GM21723 (cell line): ENCODE measurements at regions not wholly inside any gene's neighbourhood (a gene's known extent, or its start where the extent isn't known, plus 50 kb on each side); places are given as distances from the start of the nearest gene placed in this dataset.

Source experiments
- ATAC-seq: cut with Tn5 transposase; IDR thresholded peaks from one replicate; pipeline ENCODE4 v1.9.1; 2021; ENCODE audit warnings: mild to moderate bottlenecking, moderate library complexity; ENCODE audit not compliant: unreplicated experiment

DNA sequence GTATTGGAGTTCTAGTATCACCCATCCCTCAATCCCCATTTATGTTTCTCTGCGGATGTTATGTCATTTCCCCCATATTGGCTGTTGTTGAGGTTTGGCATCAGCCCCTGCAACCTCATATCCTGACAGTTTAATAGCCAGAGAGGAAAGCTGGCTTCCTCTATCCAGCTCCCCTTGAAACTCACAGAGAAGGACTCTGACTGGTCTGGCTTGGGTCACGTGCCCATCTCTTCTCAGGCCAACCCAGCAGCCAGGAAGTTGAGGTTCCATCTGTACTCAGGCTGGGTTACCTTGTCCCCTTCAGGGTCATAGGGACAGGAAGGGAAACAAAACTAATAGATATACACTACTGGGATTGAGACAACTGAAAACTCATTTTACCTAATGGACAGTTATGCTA is 148.0 kb upstream of the SLC14A2 start:
- ATAC-seq: no peak

DNA sequence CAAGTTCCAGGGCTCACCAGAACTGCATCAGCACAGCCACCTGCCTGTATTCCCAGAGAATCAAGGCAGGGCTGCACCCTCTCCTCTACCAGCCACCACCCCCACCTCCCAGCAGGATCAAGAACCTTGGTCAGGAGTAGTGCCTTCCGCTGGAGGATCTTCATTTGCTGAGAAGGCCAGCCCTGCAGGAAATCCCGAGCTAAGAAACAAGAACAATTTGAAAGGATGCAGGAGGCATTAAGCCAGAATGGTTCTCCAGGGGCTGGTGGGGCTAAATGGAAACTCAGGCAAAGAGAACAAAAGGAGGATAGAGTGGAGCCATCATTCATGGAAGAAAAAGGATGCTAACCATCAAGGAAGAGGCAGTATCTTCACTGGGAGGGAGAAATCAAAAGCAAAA is 147.3 kb upstream of the SLC14A2 start:
- no peak for ATAC-seq

DNA sequence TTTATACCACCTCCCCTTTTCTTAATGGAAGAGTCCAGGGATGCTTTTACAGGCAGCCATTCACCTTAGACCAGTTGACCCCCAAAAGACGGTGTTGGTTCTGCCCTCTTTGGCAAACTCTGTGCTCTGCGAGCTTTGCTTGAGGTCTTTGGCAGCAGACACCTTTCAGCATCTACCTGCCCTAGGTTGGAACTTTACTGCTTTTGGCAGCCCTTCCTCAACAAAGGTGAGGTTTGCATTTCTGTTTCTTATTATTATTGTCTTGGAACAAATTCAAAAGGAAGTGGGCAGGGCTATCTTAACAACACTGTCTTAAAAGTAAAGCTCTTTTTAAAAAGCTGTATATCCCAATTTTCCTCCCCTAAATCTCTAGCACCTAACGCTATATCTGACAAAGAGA is 136.4 kb upstream of the SLC14A2 start:
- ATAC-seq: no peak

DNA sequence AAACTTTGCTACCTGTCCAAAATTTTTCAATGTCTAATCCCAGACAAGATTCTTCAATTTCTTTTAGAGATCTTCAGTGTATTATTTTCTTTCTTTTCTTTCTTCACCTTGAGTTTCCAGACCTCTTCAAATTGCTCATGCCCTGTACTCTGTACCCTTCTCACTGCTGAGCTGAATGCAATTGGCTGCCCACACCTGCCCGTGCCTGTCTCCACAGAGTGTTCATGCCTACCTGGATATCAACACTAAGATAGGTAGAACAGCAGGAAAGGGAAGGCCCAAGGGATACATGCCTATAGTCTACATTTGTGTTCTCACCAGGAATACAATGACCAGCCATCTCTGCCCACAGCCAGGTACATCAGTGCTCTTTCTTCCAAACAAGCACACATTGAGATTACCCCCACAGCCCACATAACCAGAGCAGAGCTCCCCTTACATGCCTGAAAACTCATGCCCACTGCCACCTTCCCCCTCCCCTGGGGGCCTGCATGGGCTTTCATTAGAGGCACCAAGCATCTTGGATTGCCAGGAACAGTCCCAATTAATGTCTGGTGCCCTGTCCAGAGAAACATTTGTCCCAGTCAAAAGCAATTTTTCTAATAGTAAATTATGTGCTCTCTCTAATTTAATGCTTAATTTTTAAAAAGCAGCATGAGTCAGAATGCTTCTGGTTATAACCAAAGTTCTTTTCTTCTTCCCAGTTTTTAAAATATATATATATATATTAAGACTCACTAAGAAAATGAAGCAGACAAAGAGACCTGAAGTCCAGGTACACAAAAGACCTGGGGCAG is 134.9 kb upstream of the SLC14A2 start:
- no peak for ATAC-seq

DNA sequence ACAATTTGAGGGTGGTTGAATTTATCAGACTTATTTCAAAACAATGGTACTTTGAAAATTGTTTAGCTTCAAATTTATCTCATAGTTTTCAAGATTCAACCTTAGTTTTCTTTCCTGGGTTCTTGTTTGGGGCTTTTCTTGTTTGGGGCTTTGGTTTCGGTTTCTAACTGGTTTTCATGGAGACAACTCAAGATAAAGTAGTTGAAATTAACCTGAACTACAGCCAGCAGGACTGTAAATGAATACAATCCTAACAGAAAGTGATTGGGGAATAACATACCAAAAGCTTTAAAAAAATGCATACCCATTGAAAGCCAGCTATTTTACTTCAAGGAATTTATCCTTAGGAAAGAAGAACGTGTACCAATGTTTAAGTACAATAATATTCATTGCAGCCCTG is 133.5 kb upstream of the SLC14A2 start:
- no peak for ATAC-seq

DNA sequence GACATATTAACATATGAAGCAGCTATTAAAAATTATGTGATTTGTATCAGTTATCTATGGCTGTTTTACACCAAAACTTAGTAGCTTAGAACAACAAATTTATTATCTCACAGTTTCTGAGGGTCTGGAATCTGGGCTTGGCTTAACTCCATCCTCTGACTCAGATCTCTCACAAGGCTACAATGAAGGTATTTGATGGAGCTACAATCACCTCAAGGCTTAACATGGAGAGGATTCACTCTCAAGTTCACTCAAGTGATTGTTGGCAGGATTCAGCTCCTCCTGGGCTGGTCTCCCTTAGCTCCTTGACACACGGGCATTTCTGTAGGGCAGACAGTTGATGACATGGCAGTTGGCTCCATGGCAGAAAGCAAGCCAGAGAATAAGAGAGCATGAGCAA is 133.0 kb upstream of the SLC14A2 start:
- no peak for ATAC-seq

DNA sequence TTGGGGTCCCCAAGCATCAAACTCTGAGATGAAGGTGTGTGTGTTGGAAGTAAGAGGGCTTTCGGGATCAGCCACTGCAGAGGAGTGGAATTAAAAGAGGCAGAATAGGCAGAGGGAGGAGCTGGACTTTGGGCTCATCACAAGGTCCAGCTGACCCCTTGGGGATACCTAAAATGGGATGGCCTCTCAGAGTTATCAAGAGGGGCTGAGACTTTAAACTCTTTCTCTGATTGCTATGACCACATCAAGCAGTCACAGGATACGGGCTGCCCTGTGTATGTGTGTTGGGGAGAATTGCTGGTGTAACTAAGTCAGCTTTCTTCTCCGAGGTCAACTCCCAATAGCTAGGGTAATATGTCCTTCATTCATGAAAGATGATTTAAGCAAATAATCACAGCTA is 127.7 kb upstream of the SLC14A2 start:
- no peak for ATAC-seq

DNA sequence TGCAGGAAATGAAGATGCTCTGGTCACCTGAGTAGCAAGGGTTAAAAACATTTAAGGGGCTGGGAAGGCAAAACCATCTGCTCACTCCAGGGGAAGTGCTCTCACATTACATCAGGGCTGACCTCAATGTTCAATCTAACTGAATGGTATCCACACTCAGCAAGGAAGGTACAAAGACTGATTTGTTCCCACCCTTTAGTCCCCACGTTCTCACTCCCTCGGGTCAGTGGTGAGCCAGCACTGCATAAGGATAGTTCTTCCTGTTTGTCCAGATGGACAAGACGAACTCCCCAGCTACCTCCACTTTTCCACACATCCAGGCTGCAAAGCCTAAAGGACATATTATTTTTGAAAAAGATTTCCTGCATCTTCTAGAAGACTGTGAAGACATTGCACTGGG is 126.6 kb upstream of the SLC14A2 start:
- ATAC-seq: no peak

DNA sequence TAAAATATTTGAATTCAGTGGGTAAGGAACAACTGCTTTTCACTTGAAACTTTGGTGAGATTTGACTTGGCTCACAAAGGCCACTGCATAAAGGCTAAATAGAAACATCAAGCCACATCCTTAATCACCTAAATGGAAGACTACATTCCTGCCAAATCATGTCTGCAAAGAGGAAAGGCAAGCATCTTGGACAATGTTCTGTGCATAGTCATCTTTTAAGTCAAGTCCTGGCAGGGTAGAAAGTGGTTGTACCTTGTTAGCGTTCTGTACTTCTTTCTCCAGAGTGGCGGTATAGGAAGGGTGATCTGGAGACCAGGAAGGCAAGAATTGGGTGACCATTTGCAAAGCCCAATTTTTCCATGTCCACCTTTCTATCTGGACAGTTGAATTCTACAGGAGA is 121.4 kb upstream of the SLC14A2 start:
- no peak for ATAC-seq

DNA sequence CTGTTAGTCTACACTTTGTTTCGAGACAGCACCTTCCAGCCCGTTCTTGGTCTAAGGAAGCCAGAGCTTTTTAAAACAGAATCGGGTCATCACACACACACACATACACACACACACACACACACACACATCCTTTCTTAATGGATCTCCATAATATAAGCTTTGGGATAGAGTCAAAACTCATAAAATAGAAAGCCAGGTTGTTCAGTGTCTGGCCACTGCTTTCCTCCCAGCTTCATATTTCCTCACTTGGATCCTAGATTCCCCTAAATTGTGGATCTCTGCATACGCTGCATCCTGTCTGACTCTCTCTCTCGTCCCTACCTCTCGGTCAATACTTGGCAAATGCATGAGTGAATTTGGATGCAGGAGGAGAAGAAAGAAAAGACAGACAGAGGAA is 120.5 kb upstream of the SLC14A2 start:
- no peak for ATAC-seq

DNA sequence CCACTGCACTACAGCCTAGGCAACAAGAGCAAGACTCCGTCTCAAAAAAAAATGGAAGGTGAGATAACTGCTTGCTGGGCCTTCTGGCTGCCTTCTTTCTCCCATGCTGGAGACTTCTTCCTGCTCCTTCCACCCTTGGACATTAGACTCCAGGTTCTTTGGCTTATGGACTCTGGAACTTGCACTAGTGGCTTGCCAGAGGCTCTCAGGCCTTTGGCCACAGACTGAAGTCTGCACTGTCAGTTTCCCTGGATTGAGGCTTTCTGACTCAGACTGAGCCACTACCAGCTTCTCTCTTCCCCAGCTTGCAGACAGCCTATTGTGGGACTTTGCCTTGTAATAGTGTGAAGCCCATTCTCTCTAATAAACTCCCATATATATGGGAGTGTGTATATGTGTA is 118.5 kb upstream of the SLC14A2 start:
- ATAC-seq: no peak

DNA sequence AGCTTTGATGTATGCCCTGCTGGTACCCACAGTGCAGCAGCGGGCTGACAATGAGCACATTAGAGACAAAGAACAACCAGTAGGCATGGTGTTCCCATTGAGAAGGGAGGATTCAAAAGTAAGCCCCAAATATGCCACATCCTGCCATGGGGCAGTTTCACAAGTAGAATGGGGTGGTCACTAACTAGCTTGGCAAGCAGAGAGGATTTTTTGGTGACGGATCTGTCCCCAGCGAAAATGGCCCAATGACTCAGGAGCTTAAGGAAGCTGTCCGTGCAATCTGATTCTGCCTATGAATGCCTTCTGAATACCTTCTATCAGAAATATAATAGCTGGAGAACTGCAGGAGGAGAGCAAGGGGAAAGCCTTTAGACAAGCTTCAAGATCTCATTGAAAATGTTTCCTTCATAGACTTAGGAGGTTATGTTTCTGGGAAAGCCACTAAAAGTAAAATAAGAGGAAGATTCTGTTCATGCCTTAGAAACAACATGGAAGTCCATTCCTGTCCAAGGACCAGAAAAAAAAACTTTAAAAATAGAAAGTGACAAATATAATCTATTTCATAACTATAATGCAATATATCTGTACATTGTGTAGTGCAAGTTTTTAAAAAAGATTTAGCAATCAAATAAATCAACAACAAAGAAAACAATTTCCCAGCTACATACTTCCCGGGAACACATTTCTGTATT is 117.5 kb upstream of the SLC14A2 start:
- ATAC-seq: no peak

DNA sequence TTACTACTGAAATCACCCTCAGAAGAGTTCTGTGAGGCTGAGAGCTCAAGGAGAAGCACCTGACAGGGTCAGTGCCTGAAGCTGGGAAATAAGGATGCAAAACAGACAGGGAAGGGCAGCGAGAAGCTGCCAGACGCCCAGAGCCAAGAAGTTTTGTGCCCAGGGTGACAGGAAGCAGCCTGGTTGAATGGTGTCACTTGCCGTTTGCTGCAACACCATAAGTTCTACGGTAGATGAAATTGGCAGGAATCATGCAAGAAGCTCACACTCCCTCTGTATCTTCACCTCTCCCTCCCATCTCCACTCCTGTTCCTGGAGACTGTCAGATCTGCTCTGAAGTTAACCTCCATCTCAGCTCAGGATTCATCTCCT is 117.0 kb upstream of the SLC14A2 start:
- no peak for ATAC-seq

DNA sequence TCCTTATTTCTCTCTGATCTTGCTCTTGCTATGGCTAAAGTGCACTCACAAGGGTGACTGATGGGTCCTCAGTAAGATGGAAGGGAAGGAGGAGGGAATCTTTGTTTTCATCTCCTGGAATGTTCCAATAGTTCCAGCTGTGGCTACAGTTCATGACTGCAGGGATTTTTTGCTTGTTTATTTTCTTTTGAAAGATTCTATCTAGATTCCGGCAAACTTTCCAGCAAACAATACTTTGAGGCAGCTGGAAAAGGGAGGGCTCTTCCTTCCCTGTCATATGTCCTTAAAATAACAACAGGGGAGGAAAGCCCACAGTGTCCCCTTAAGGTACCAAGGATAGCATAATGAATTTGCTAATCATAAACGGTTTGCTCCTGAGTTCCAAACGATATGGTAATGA is 111.3 kb upstream of the SLC14A2 start:
- ATAC-seq: no peak

DNA sequence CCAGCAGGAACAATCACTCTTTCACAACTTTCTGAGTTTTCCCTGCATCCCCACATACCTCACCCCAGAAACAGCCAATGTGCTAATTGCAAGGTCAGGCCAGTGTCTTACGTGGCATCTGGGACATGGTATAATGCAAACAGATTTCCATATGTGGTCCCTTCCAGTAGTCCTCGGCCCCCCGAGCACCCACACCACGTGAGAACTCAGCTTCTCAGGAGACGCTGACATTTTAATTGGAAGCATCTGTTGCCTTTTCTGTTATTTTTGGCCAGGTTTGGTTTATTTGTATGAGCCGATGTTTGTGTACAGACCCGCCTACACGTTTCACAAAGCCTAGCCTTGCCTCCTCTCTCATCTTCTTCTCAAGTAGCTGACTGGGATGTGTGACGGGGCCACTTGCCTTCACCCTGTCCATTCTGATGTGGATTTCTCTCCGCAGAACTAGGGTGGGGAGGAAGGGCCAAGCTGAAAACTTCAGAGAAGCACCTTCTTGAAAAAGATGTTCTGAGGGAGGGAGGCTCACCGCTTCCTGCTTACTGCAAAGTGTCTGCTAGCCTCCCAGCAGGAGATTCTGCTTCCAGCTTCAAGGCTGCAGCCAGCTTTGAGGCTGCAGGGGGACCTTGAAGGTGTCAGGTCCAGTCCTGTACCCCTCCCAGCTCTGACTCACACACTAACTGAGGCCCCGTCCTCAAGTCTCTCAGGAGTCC is 109.6 kb upstream of the SLC14A2 start:
- ATAC-seq: no peak

DNA sequence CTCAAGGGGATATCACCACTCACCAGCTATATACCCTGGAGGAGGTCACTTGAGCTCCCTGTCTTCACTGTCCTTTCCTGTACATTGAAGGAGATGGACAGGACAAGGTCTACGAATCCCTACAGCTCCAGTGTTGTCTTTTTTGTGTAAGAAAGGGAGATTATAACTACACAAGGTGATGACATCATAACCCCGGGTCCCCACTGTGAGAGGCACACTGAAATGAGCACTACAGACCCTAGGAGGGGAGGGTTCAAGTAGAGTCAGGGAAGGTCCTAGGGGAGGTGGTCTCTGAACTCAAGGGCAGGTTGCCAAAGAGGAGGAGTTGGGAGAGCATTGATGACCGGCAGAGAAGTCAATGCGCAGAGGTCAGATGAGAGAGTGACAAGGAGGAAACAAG is 108.3 kb upstream of the SLC14A2 start:
- no peak for ATAC-seq

DNA sequence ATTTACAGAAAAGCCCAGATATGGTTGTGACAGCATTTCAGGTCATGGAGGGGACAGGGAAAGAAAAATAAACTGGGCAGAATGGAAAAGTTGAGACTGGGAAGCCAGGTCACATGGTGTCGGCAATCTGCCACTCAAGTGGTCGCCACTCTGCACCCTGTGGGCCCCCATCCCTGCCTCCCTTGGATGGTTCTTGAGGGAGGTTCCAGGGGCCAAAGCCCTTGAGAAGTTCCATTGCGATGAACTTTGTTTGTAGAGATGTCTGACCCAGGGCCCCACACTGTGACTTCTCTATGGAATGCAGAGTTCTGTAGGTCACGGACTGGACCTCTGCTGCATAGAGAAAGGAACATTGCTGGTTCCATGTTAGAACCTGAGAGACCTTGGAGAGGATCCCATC is 105.7 kb upstream of the SLC14A2 start:
- no peak for ATAC-seq

DNA sequence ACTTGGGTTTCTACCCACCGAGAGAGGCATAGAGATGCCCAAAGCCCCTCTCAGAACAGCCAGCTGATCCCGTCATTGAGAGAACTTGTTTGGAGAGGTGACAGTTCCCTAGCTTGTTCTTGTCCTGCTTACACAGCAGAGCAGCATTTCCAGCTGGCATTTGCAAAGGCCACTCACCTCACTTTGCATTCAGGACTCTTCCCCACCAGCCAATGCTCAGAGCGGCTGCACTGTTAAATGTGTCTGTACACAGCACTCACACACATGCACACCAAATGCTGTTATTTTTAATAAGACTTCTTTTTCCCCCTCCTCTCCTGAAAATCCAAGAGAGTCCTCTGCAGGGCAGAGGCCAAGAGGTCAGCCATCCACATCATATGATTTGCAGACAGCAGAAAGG is 104.6 kb upstream of the SLC14A2 start:
- no peak for ATAC-seq

DNA sequence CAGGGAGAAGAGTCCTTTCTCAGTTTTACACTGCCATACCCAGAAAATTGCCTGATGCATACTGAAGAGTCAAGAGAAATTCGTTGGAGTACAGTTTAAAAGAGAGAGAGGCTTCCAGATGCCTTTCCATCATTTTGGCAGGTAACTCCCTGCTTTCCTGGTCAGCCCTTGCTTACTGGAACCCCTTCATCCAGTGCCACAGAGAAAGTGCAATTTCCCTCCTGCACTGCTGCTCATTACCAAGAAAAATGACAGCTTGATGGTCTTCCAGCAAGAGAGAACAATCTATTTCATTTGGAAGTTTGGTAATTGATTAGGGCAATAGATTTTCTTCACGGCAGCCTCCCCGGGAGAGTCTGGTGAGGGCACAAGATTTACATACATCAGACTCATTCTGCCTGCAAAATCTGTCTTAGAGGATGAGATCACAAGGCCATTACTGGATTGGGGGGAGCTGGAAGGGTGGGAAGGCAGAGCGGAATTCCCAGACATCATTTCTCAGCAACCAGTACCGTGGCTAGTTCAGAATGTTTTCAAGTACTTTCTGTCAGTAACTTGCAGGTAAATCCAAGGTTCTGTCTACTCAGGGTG is 102.8 kb upstream of the SLC14A2 start:
- ATAC-seq: no peak

DNA sequence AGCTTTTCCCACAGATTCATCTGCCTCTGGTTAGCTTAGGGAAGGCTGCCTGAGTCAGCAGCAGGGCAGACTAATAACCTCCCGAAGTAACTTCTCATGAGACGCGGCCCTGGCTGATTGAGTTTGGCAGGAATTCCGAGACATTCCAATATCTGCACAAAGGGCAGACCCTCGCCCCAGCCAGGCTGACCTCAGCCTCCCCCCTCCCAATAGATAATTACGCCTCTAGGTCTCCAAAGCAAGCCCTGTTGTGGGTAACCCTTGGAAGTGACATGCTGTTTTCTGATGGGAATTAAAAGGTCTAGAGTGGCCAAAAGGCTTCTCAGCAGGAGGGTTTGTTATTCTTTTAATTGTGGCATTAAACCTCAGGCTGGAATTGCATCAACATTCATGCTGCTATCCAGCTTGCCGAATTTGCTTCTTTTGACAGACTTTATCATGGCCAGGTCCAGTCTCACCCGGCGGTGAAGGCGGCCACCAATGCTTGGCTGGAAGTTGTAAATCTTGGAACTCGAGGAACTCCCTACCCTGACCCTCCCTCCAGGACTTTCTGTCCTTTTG is 98.0 kb upstream of the SLC14A2 start:
- ATAC-seq: no peak
